Panc1 (cell line): ENCODE measurements at regions not wholly inside any gene's neighbourhood (a gene's known extent, or its start where the extent isn't known, plus 50 kb on each side); places are given as distances from the start of the nearest gene placed in this dataset.

Source experiments
- ATAC-seq: fragments of 200-7000 bp; cut with Tn5 transposase; 2 replicates; pipeline ENCODE4 v1.9.1; 2020; ENCODE audit warnings: mild to moderate bottlenecking, moderate library complexity
- BruUV-seq: library from RNA; stranded (reverse); fragments of 400-500 nt; replicated peaks from 2 replicates; lab custom pipeline; 2021; lab: Mats Ljungman, UMichigan
- CTCF ChIA-PET: fragments of 300-600 bp; sonication (Branson Sonifier 250); formaldehyde crosslinking; loops from one replicate; lab custom pipeline; 2022; ENCODE audit warnings: antibody characterized with exemption; lab: Charles Lee
- POLR2A ChIA-PET: fragments of 300-600 bp; sonication (Branson Sonifier 250); formaldehyde crosslinking; loops from one replicate; lab custom pipeline; 2022; ENCODE audit warnings: antibody characterized with exemption; lab: Charles Lee
- DNase-seq: peaks from one replicate; pipeline ENCODE4 v3.0.0-alpha.2; 2010; ENCODE audit warnings: low read depth, low spot score
- H3K27ac ChIP-seq: 2 replicates; pipeline ENCODE4 v1.5.1; 2011; ENCODE audit warnings: mild to moderate bottlenecking, low read length, inconsistent platforms
- H3K27me3 ChIP-seq: fragments of 200-500 bp; sonication (Bioruptor generic); 2 replicates; pipeline ENCODE4 v1.6.0; 2014; ENCODE audit warnings: low read length, inconsistent platforms; ENCODE audit not compliant: control insufficient read depth, insufficient read depth
- H3K36me3 ChIP-seq: fragments of 200-500 bp; sonication (Bioruptor generic); 2 replicates; pipeline ENCODE4 v1.5.1; 2014; ENCODE audit warnings: inconsistent platforms, mild to moderate bottlenecking, low read length, moderate library complexity; ENCODE audit not compliant: control insufficient read depth, insufficient read depth
- H3K4me1 ChIP-seq: 2 replicates; pipeline ENCODE4 v1.5.1; 2011; ENCODE audit warnings: inconsistent platforms, mild to moderate bottlenecking, low read length, moderate library complexity; ENCODE audit not compliant: control insufficient read depth, insufficient read depth
- H3K4me3 ChIP-seq, 2 experiments: 2 replicates each; pipeline ENCODE4 v1.5.1; 2011 to 2012; ENCODE audit warnings: low read depth in 2 of 2, low read length in 2 of 2, mild to moderate bottlenecking in 2 of 2, inconsistent platforms in 1 of 2, moderate library complexity in 1 of 2
- H3K9me3 ChIP-seq: fragments of 200-500 bp; sonication (Bioruptor generic); 2 replicates; pipeline ENCODE4 v1.5.1; 2014; ENCODE audit warnings: low read depth, mild to moderate bottlenecking, inconsistent platforms, low read length, moderate library complexity; ENCODE audit not compliant: control insufficient read depth, insufficient read depth
- POLR2AphosphoS5 ChIP-seq: IDR thresholded peaks from 2 replicates; pipeline ENCODE4 v1.6.1; 2012; ENCODE audit warnings: mild to moderate bottlenecking, low read depth, low read length, moderate library complexity
- REST ChIP-seq, 2 experiments: IDR thresholded peaks; 2 replicates each; pipeline ENCODE4 v1.6.1; 2011 to 2012; ENCODE audit warnings: low read depth in 2 of 2, control low read depth in 1 of 2, low read length in 1 of 2, mild to moderate bottlenecking in 1 of 2, moderate library complexity in 1 of 2; ENCODE audit not compliant: insufficient read depth in 1 of 2
- SIN3A ChIP-seq: IDR thresholded peaks from 2 replicates; pipeline ENCODE4 v1.6.1; 2012; ENCODE audit warnings: low read depth, mild to moderate bottlenecking, low read length, moderate library complexity, borderline replicate concordance; ENCODE audit not compliant: insufficient read depth
- TCF7L2 ChIP-seq: IDR thresholded peaks from 2 replicates; pipeline ENCODE4 v1.6.1; 2011; ENCODE audit warnings: mild to moderate bottlenecking, low read depth, low read length, inconsistent platforms
- in situ Hi-C: cut with HindIII; loops from 2 replicates; pipeline ENCODE4 v1.10.0; 2016; ENCODE audit warnings: low sequenced_read_pairs, low pct_unique_long_range_greater_than_20kb
- intact Hi-C: fragments of 100-400 bp; cut with micrococcal nuclease; formaldehyde crosslinking; loops from one replicate; pipeline ENCODE4 v1.10.0; 2022; ENCODE audit not compliant: unreplicated experiment
- TF ChIP-seq, protein P1 (sequence below): fragments of 450-650 bp; IDR thresholded peaks from 2 replicates; pipeline ENCODE4 v1.5.1; 2017; ENCODE audit warnings: mild to moderate bottlenecking

- Histone ChIP-seq H3K4me3 (no peak overlapping the region), H3K4me1 (no peaks in the 10 kb centered on the region), H3K36me3 (no peaks in the 10 kb centered on the region), H3K27me3 (no peaks in the 10 kb centered on the region), H3K9me3 (no peaks in the 10 kb centered on the region), H3K27ac (no peak overlapping the region)
- ATAC-seq: no peak
- no peak for DNase-seq
- no peak for TF ChIP-seq SIN3A
- no peak for TF ChIP-seq POLR2AphosphoS5
- no peak for TF ChIP-seq REST (IDR thresholded peaks at IDR 0.05; ENCODE audit: insufficient read depth in 1 of 2, low read depth in 2 of 2, low read length in 1 of 2)
- TF ChIP-seq TCF7L2: no peak
- TF ChIP-seq, protein P1, sequence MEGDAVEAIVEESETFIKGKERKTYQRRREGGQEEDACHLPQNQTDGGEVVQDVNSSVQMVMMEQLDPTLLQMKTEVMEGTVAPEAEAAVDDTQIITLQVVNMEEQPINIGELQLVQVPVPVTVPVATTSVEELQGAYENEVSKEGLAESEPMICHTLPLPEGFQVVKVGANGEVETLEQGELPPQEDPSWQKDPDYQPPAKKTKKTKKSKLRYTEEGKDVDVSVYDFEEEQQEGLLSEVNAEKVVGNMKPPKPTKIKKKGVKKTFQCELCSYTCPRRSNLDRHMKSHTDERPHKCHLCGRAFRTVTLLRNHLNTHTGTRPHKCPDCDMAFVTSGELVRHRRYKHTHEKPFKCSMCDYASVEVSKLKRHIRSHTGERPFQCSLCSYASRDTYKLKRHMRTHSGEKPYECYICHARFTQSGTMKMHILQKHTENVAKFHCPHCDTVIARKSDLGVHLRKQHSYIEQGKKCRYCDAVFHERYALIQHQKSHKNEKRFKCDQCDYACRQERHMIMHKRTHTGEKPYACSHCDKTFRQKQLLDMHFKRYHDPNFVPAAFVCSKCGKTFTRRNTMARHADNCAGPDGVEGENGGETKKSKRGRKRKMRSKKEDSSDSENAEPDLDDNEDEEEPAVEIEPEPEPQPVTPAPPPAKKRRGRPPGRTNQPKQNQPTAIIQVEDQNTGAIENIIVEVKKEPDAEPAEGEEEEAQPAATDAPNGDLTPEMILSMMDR: no peak
- BruUV-seq: no TSS peak
- in situ Hi-C loops: no loop called here
- POLR2A ChIA-PET: no interaction called here
- CTCF ChIA-PET: no interaction called here
- intact Hi-C loops: no loop called here
These were observed 57.5 kb downstream of the MYCN start for GRCh38 chr2:15997728-15998280.

DNA sequence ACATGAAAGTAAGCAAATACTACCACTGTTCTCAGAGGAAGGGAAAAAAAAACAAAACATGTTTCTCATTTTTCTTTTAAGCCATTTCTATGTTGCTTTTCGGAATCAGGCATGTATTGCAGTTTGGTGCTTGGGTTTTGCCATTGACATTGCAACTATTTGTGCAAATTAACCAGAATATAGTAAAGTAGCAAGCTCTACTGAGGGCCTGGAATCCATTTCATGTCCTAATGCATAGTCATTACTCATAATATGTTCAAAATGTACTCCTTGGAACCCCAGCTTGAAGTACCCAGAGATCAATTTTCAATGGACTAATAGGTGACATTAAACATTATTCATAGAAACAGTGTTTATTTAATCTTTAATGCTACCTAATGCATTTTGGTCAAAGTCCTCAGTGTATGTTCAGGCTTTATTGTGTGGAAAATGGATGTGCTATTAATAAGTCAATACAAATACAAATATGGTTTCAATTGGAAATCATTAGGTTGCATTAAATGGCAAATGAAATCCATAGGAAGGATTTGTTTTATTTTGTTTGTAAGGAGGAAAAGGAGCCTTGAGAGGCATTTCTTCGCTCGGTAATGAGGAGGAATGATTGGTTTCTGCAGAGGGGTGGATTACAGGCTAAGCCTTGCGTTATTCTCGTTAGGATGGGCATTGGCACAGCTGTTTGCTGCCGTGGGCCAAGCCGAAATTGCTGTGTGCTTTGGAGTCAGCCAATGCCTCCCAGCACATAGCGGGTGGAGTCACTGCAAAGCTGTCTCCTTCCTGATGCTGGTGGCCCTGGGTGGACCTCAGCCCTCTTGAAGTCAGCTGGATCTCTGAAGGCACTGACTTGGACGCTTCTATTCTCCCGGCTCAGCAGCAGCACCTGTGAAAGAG, 56.4 kb downstream of the MYCN start:
- intact Hi-C loops (no loop called here), in situ Hi-C loops (no loop called here)
- ChIA-PET POLR2A (no interaction called here), CTCF (no interaction called here)
- Histone ChIP-seq H3K4me1 (no peaks in the 10 kb centered on the region), H3K4me3 (no peak overlapping the region), H3K9me3 (no peaks in the 10 kb centered on the region), H3K27me3 (no peaks in the 10 kb centered on the region), H3K27ac (no peak overlapping the region), H3K36me3 (no peaks in the 10 kb centered on the region)
- TF ChIP-seq REST (IDR thresholded peaks at IDR 0.05; ENCODE audit: insufficient read depth in 1 of 2, low read depth in 2 of 2, low read length in 1 of 2) (no peak), POLR2AphosphoS5 (no peak), TCF7L2 (no peak), SIN3A (no peak)
- TF ChIP-seq, protein P1: no peak
- BruUV-seq: no TSS peak
- ATAC-seq: no peak
- DNase-seq: no peak
